Vagina (tissue), 2 donors: ENCODE measurements at regions not wholly inside any gene's neighbourhood (a gene's known extent, or its start where the extent isn't known, plus 50 kb on each side); places are given as distances from the start of the nearest gene placed in this dataset.

Source experiments
- CTCF ChIP-seq, 3 experiments: fragments of 450-650 bp in 2 of 3; fragments of 200-600 bp in 1 of 3; sonication (generic) in 1 of 3; IDR thresholded peaks; one replicate each; pipeline ENCODE4 v1.5.1; 2017 to 2019; ENCODE audit warnings: antibody characterized with exemption in 3 of 3, mild to moderate bottlenecking in 2 of 3, moderate library complexity in 2 of 3
- POLR2A ChIP-seq, 2 donors: fragments of 450-650 bp; IDR thresholded peaks; one replicate each; pipeline ENCODE4 v1.6.1; 2017; ENCODE audit warnings: antibody characterized with exemption in 2 of 2, mild to moderate bottlenecking in 2 of 2, moderate library complexity in 2 of 2
- POLR2AphosphoS5 ChIP-seq, 2 donors: sonication (generic); formaldehyde crosslinking; IDR thresholded peaks; one replicate each; pipeline ENCODE4 v1.9.0; 2017; ENCODE audit warnings: antibody characterized with exemption in 2 of 2, mild to moderate bottlenecking in 2 of 2, low read depth in 1 of 2; ENCODE audit not compliant: insufficient read depth in 1 of 2

- TF ChIP-seq CTCF (IDR thresholded peaks at IDR 0.05) = no peak
- no peak for TF ChIP-seq POLR2A (IDR thresholded peaks at IDR 0.05)
- TF ChIP-seq POLR2AphosphoS5 (IDR thresholded peaks at IDR 0.05; ENCODE audit: insufficient read depth in 1 of 2, low read depth in 1 of 2) = no peak
These were observed 993.3 kb upstream of the TMEM132C start for GRCh38 chr12:127273626-127274025.
